ENCODE measurements at regions not wholly inside any gene's neighbourhood (a gene's known extent, or its start where the extent isn't known, plus 50 kb on each side); places are given as distances from the start of the nearest gene placed in this dataset.

- TF ChIP-seq EZH2 (IDR thresholded peaks at IDR 0.05; ENCODE audit: low read length) (no peak), CTCF (optimal IDR thresholded peaks at IDR 0.05 in 1 of 3, IDR thresholded peaks at IDR 0.05 in 1 of 3, conservative IDR thresholded peaks at IDR 0.05 in 1 of 3; ENCODE audit: extremely low read depth in 1 of 3, insufficient read depth in 2 of 3, low read length in 3 of 3) (peak in 1 of 3 experiments; percentile 14)
Observed at GRCh38 chr12:30002677-30003076, 218.9 kb upstream of the TMTC1 start.

All from keratinocyte (primary cell).